Prostate gland (tissue), 2 donors: ENCODE measurements at regions not wholly inside any gene's neighbourhood (a gene's known extent, or its start where the extent isn't known, plus 50 kb on each side); places are given as distances from the start of the nearest gene placed in this dataset.

ENCODE experiments used
- POLR2A ChIP-seq: fragments of 450-650 bp; IDR thresholded peaks from one replicate; pipeline ENCODE4 v1.6.1; 2016; ENCODE audit warnings: antibody characterized with exemption, mild to moderate bottlenecking
- TF ChIP-seq, protein P1 (sequence below), 4 experiments: fragments of 200-600 bp in 2 of 4; fragments of 450-650 bp in 2 of 4; sonication (generic) in 2 of 4; IDR thresholded peaks; 1 replicate in 3 of 4; 2 replicates in 1 of 4; pipeline ENCODE4 v1.5.1; 2016 to 2019; ENCODE audit warnings: antibody characterized with exemption in 4 of 4, mild to moderate bottlenecking in 2 of 4, moderate library complexity in 2 of 4

DNA sequence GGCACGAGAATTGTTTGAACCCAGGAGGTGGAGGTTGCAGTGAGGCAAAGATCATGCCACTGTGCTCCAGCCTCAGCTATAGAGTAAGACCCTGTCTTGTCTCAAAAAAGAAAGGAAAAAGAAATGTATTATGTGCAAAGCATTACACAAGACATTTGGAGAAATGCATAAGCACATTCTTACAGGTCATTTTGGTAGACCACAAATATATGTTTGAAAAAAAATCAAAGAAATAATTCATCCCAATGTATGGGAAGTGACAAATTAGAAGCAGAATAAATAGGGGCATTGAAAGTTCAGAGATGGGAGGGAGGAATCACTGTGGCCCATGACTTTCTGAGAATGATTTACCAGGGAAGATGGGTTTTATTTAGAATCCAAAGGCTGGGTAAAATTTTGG, 283.5 kb upstream of the ADAMTS5 start:
- TF ChIP-seq, protein P1, sequence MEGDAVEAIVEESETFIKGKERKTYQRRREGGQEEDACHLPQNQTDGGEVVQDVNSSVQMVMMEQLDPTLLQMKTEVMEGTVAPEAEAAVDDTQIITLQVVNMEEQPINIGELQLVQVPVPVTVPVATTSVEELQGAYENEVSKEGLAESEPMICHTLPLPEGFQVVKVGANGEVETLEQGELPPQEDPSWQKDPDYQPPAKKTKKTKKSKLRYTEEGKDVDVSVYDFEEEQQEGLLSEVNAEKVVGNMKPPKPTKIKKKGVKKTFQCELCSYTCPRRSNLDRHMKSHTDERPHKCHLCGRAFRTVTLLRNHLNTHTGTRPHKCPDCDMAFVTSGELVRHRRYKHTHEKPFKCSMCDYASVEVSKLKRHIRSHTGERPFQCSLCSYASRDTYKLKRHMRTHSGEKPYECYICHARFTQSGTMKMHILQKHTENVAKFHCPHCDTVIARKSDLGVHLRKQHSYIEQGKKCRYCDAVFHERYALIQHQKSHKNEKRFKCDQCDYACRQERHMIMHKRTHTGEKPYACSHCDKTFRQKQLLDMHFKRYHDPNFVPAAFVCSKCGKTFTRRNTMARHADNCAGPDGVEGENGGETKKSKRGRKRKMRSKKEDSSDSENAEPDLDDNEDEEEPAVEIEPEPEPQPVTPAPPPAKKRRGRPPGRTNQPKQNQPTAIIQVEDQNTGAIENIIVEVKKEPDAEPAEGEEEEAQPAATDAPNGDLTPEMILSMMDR (IDR thresholded peaks at IDR 0.05) = no peak
- no peak for TF ChIP-seq POLR2A
